GM12873 (cell line): ENCODE measurements at regions not wholly inside any gene's neighbourhood (a gene's known extent, or its start where the extent isn't known, plus 50 kb on each side); places are given as distances from the start of the nearest gene placed in this dataset.

ENCODE experiments used
- CTCF ChIP-seq: IDR thresholded peaks from 2 replicates; pipeline ENCODE4 v1.5.1; 2012; ENCODE audit warnings: low read depth, mild to moderate bottlenecking, moderate library complexity, low read length, control low read depth; ENCODE audit not compliant: insufficient read depth; ENCODE audit errors: missing control alignments

- no peak for TF ChIP-seq CTCF
Observed at GRCh38 chr10:88036126-88036525, 172.7 kb downstream of the PTEN start.

- TF ChIP-seq CTCF, result no peak
Observed at GRCh38 chr10:88037623-88038022, 174.2 kb downstream of the PTEN start.

- no peak for TF ChIP-seq CTCF
Observed at GRCh38 chr10:88038268-88038667, 174.8 kb downstream of the PTEN start.

GRCh38 chr10:88039496-88040200 lies 176.2 kb downstream of the PTEN start:
- TF ChIP-seq CTCF, result no peak

- TF ChIP-seq CTCF, result no peak
Observed at GRCh38 chr10:88041243-88042159, 178.1 kb downstream of the PTEN start.

GRCh38 chr10:88042160-88043100 lies 179.0 kb downstream of the PTEN start:
- no peak for TF ChIP-seq CTCF

GRCh38 chr10:88045096-88045495 lies 181.7 kb downstream of the PTEN start:
- no peak for TF ChIP-seq CTCF
